ENCODE measurements at regions not wholly inside any gene's neighbourhood (a gene's known extent, or its start where the extent isn't known, plus 50 kb on each side); places are given as distances from the start of the nearest gene placed in this dataset.

DNA sequence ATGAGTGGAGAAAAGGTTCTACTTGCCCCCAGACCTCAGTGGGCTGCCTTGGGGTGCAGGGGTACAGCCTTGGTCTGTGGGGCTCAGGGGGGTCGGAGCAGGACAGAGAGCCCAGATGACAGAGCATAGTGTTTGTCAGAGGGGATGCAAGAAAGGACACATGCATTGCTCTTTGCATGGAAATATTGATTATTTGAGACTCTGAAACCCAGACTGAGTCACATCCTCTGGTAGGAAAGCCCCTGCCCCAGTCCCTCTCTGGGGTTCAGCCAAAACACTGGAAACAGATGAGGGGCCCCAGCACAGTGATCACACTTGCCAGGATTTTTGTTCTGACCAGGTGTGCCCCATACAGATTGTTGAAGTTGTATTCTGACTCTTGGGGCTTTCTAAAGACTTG lies 1094.4 kb downstream of the BCL11B start:
- intact Hi-C loops (cut with DNase I) = no loop called here
- no peaks in the 10 kb centered on the region for H3K36me3 ChIP-seq
- no peak overlapping the region for H3K27ac ChIP-seq
- DNase-seq = no peak
- H3K4me3 ChIP-seq (replicated peaks in 1 of 3) = no peak overlapping the region
- no peak for TF ChIP-seq POLR2A (IDR thresholded peaks at IDR 0.05)
- TF ChIP-seq, protein P1, sequence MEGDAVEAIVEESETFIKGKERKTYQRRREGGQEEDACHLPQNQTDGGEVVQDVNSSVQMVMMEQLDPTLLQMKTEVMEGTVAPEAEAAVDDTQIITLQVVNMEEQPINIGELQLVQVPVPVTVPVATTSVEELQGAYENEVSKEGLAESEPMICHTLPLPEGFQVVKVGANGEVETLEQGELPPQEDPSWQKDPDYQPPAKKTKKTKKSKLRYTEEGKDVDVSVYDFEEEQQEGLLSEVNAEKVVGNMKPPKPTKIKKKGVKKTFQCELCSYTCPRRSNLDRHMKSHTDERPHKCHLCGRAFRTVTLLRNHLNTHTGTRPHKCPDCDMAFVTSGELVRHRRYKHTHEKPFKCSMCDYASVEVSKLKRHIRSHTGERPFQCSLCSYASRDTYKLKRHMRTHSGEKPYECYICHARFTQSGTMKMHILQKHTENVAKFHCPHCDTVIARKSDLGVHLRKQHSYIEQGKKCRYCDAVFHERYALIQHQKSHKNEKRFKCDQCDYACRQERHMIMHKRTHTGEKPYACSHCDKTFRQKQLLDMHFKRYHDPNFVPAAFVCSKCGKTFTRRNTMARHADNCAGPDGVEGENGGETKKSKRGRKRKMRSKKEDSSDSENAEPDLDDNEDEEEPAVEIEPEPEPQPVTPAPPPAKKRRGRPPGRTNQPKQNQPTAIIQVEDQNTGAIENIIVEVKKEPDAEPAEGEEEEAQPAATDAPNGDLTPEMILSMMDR (IDR thresholded peaks at IDR 0.05) = no peak
- no peaks in the 10 kb centered on the region for H3K9me3 ChIP-seq
- WGBS, 2 donors = 69% methylated on average over 1 of the region's 1 CpG
- H3K27me3 ChIP-seq = no peaks in the 10 kb centered on the region
- no peaks in the 10 kb centered on the region for H3K4me1 ChIP-seq

DNA sequence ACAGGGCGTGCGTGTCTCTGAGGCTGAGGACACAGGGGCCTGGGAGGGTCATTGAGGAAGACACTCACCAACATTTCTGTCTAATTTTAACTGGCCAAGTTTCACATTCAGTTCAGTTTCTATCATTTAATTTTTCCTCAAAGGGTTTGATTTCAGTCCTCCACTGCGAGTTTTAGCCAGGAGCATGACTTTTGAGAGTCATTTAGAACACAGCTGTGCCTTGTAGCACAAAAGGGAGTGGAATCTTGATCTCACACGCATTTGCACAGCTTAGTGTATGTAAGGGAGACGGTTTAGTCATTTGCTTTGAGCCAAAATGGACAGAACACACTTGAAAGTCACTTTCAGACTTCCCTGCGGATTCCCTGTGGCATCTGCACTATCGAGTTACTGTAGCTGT lies 1090.8 kb downstream of the BCL11B start:
- Histone ChIP-seq H3K9me3 (no peaks in the 10 kb centered on the region), H3K36me3 (no peaks in the 10 kb centered on the region), H3K27me3 (no peaks in the 10 kb centered on the region), H3K4me3 (replicated peaks in 1 of 3) (no peak overlapping the region), H3K4me1 (no peaks in the 10 kb centered on the region), H3K27ac (no peak overlapping the region)
- TF ChIP-seq POLR2A (IDR thresholded peaks at IDR 0.05) = no peak
- TF ChIP-seq, protein P1 (IDR thresholded peaks at IDR 0.05) = no peak
- DNase-seq = no peak
- WGBS, 2 donors = 74 to 77% methylated on average over 7 of the region's 7 CpGs
- intact Hi-C loops (cut with DNase I) = no loop called here

DNA sequence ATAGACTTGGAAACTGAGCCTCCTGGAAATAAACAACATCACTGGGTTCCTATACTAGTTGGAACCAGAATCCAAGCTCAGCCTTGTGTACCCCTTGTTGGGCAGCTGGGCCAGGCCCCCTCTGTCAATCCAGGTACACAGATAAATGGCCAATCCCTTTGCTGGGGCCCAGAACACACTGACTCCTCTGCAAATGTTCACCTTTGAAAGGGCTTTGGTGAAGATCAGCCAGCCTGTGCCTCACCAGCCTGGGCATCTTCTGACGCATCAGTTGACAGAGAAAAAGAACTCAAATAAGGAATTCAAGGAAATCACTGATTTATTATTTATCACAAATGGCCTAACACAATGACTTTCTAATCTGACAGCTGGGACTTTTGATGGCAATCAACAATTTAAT lies 1090.2 kb downstream of the BCL11B start:
- intact Hi-C loops (cut with DNase I) = no loop called here
- H3K4me1 ChIP-seq = no peaks in the 10 kb centered on the region
- H3K27me3 ChIP-seq = no peaks in the 10 kb centered on the region
- TF ChIP-seq POLR2A (IDR thresholded peaks at IDR 0.05) = no peak
- TF ChIP-seq, protein P1 (IDR thresholded peaks at IDR 0.05) = no peak
- no peaks in the 10 kb centered on the region for H3K9me3 ChIP-seq
- no peak overlapping the region for H3K27ac ChIP-seq
- no peaks in the 10 kb centered on the region for H3K36me3 ChIP-seq
- no peak for DNase-seq
- WGBS, 2 donors = 84 to 86% methylated on average over 1 of the region's 1 CpG
- H3K4me3 ChIP-seq (replicated peaks in 1 of 3) = no peak overlapping the region

DNA sequence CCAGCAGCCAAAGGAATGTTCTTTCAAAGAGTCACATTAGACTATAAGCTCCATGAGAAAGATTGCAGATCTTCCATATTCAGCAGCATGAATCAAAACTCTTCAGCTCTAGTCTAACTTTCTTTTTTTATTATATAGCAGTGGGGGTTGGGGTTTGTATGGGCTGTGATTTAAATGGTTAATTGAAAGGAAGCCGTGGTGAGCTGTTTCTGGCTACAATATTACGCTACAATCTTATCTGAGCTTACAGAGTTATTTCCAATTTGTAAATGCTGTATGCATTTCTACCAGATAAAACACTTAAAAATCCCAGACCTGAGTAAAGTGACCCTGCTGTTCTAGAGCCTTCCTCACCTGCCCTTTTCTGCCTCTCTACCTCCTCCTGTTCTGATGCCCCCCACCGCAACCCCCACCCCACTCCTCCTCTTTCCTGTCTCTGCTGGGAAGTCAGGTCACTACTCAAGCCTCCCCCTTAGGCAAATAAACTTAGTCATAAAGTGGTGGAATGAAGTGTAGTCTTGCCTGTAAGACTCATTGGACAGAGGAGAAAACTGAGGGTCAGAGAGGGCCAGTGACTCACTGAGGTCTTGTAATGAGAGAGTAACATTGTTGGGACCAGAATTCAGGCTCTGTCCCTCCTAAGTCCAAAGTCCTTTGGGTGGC lies 1089.5 kb downstream of the BCL11B start:
- DNase-seq = no peak

DNA sequence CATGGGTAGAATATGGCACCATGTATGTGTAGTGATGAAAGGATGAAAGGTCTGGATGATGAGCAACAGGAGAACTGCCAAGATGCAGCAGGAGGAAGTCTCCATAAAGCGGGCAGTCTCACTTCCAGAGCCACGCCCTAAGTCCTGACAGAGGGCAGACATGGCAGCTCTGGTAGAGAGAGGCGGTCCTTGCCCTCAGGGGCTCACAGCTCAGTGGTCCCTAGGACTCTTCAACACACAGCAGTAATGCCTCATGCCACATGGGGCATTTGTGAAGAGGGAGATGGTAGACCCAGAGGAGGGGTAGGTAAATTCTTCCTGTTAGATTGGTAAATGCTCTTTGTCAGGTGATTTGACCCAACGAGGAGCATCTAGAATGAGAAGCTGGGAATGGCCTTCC lies 1088.4 kb downstream of the BCL11B start:
- intact Hi-C loops (cut with DNase I) = no loop called here
- 84 to 94% methylated on average over 4 of the region's 4 CpGs for WGBS, 2 donors
- peaks cover 3% of the 10 kb centered on the region for H3K27me3 ChIP-seq
- H3K4me3 ChIP-seq (replicated peaks in 1 of 3) = no peak overlapping the region
- no peaks in the 10 kb centered on the region for H3K36me3 ChIP-seq
- H3K4me1 ChIP-seq = no peaks in the 10 kb centered on the region
- DNase-seq = no peak
- TF ChIP-seq, protein P1 (IDR thresholded peaks at IDR 0.05) = no peak
- no peak for TF ChIP-seq POLR2A (IDR thresholded peaks at IDR 0.05)
- H3K27ac ChIP-seq = no peak overlapping the region
- H3K9me3 ChIP-seq = no peaks in the 10 kb centered on the region

More for the DNA sequence above, 1089.5 kb downstream of the BCL11B start:
- no peaks in the 10 kb centered on the region for H3K9me3 ChIP-seq
- no peaks in the 10 kb centered on the region for H3K4me1 ChIP-seq
- no peaks in the 10 kb centered on the region for H3K27me3 ChIP-seq
- H3K27ac ChIP-seq = no peak overlapping the region
- no peak overlapping the region for H3K4me3 ChIP-seq (replicated peaks in 1 of 3)
- TF ChIP-seq, protein P1 (IDR thresholded peaks at IDR 0.05) = no peak
- no peak for TF ChIP-seq POLR2A (IDR thresholded peaks at IDR 0.05)
- no peaks in the 10 kb centered on the region for H3K36me3 ChIP-seq
- WGBS, 2 donors = 62 to 63% methylated on average over 3 of the region's 3 CpGs
- intact Hi-C loops (cut with DNase I) = no loop called here
